Parathyroid adenoma (tissue), 2 donors: ENCODE measurements at regions not wholly inside any gene's neighbourhood (a gene's known extent, or its start where the extent isn't known, plus 50 kb on each side); places are given as distances from the start of the nearest gene placed in this dataset.

Experiments
- H2AFZ ChIP-seq: fragments of 300-600 bp; sonication (generic); one replicate; pipeline ENCODE4 v1.7.0; 2017; ENCODE audit warnings: antibody characterized with exemption, mild to moderate bottlenecking
- H3K27ac ChIP-seq: fragments of 300-600 bp; sonication (generic); one replicate; pipeline ENCODE4 v1.7.0; 2017
- H3K27me3 ChIP-seq: fragments of 300-600 bp; sonication (generic); one replicate; pipeline ENCODE4 v1.7.0; 2017; ENCODE audit warnings: low read length; ENCODE audit not compliant: control insufficient read depth, insufficient read depth
- H3K36me3 ChIP-seq: fragments of 300-600 bp; sonication (generic); one replicate; pipeline ENCODE4 v1.7.0; 2017; ENCODE audit warnings: low read length; ENCODE audit not compliant: control insufficient read depth, insufficient read depth
- H3K4me1 ChIP-seq: fragments of 300-600 bp; sonication (generic); one replicate; pipeline ENCODE4 v1.7.0; 2017; ENCODE audit warnings: control low read depth
- H3K4me2 ChIP-seq: fragments of 300-600 bp; sonication (generic); one replicate; pipeline ENCODE4 v1.7.0; 2017; ENCODE audit warnings: low read length
- H3K4me3 ChIP-seq: fragments of 300-600 bp; sonication (generic); one replicate; pipeline ENCODE4 v1.7.0; 2017; ENCODE audit warnings: low read depth, low read length
- H3K79me2 ChIP-seq: fragments of 300-600 bp; sonication (generic); one replicate; pipeline ENCODE4 v1.7.0; 2017; ENCODE audit warnings: control low read depth
- H3K9ac ChIP-seq: fragments of 300-600 bp; sonication (generic); one replicate; pipeline ENCODE4 v1.7.0; 2017; ENCODE audit warnings: mild to moderate bottlenecking
- H3K9me3 ChIP-seq: fragments of 300-600 bp; sonication (generic); one replicate; pipeline ENCODE4 v1.7.0; 2017; ENCODE audit warnings: low read length; ENCODE audit not compliant: control insufficient read depth
- CTCF ChIP-seq: fragments of 300-600 bp; sonication (generic); IDR thresholded peaks from one replicate; pipeline ENCODE4 v1.7.0; 2017; ENCODE audit warnings: antibody characterized with exemption, mild to moderate bottlenecking
- donor health status: primary hyperparathyroidism.

- no peaks in the 10 kb centered on the region for H3K79me2 ChIP-seq
- no peaks in the 10 kb centered on the region for H3K36me3 ChIP-seq
- no peaks in the 10 kb centered on the region for H3K27me3 ChIP-seq
These were observed 172.7 kb upstream of the NR5A2 start for GRCh38 chr1:199854686-199855321.

DNA sequence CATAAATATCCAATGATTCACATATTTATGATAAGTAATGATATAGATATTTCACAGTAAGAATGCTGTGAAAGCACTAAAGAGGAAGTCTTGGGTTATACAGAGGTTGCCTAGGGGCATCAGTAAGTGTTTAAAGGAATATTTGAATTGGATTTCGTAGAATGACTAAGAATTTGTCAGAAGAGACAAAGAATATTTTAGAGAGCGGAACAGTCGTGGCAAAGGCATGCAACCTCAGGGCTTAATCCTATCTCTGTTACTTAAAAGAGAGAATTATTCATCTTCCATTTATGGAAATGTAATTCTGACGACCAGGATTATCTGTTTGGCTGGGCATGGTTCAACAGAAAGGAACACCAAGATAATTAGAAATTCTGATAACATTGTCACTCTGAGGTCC, 171.9 kb upstream of the NR5A2 start:
- no peak overlapping the region for H3K4me2 ChIP-seq
- H3K36me3 ChIP-seq: no peaks in the 10 kb centered on the region
- no peak overlapping the region for H3K27ac ChIP-seq
- H3K27me3 ChIP-seq: no peaks in the 10 kb centered on the region
- no peak for TF ChIP-seq CTCF
- H2AFZ ChIP-seq: no peak overlapping the region
- no peak overlapping the region for H3K4me3 ChIP-seq
- H3K9me3 ChIP-seq: no peaks in the 10 kb centered on the region
- no peaks in the 10 kb centered on the region for H3K4me1 ChIP-seq
- no peak overlapping the region for H3K9ac ChIP-seq
- H3K79me2 ChIP-seq: no peaks in the 10 kb centered on the region

More at GRCh38 chr1:199854686-199855321, 172.7 kb upstream of the NR5A2 start:
- Histone ChIP-seq H3K4me1 (no peaks in the 10 kb centered on the region), H2AFZ (no peak overlapping the region), H3K9me3 (no peaks in the 10 kb centered on the region), H3K4me2 (no peak overlapping the region), H3K27ac (no peak overlapping the region), H3K9ac (no peak overlapping the region), H3K4me3 (no peak overlapping the region)
- no peak for TF ChIP-seq CTCF

GRCh38 chr1:199856216-199856780, 171.2 kb upstream of the NR5A2 start:
- Histone ChIP-seq H3K79me2 (no peaks in the 10 kb centered on the region), H3K9me3 (no peaks in the 10 kb centered on the region), H3K27me3 (no peaks in the 10 kb centered on the region), H3K36me3 (no peaks in the 10 kb centered on the region), H3K4me2 (no peak overlapping the region), H3K27ac (no peak overlapping the region), H3K4me3 (no peak overlapping the region), H3K4me1 (no peaks in the 10 kb centered on the region), H2AFZ (no peak overlapping the region), H3K9ac (no peak overlapping the region)
- TF ChIP-seq CTCF: no peak

GRCh38 chr1:199857108-199857507, 170.4 kb upstream of the NR5A2 start:
- H3K27me3 ChIP-seq: no peaks in the 10 kb centered on the region
- H3K36me3 ChIP-seq: no peaks in the 10 kb centered on the region
- no peaks in the 10 kb centered on the region for H3K79me2 ChIP-seq
- no peak overlapping the region for H3K9ac ChIP-seq
- no peak overlapping the region for H3K27ac ChIP-seq
- no peak for TF ChIP-seq CTCF
- no peaks in the 10 kb centered on the region for H3K4me1 ChIP-seq
- no peak overlapping the region for H3K4me3 ChIP-seq
- no peak overlapping the region for H3K4me2 ChIP-seq
- H3K9me3 ChIP-seq: no peaks in the 10 kb centered on the region
- no peak overlapping the region for H2AFZ ChIP-seq

- TF ChIP-seq CTCF: no peak
- Histone ChIP-seq H3K4me2 (no peak overlapping the region), H3K9ac (no peak overlapping the region), H3K4me3 (no peak overlapping the region), H2AFZ (no peak overlapping the region), H3K27ac (no peak overlapping the region), H3K4me1 (no peaks in the 10 kb centered on the region), H3K9me3 (no peaks in the 10 kb centered on the region), H3K79me2 (no peaks in the 10 kb centered on the region), H3K36me3 (no peaks in the 10 kb centered on the region), H3K27me3 (no peaks in the 10 kb centered on the region)
These were observed 170.0 kb upstream of the NR5A2 start for GRCh38 chr1:199857516-199857915.
